Thyroid gland (tissue), 4 donors: ENCODE measurements at regions not wholly inside any gene's neighbourhood (a gene's known extent, or its start where the extent isn't known, plus 50 kb on each side); places are given as distances from the start of the nearest gene placed in this dataset.

Source experiments
- DNase-seq, 2 donors: peaks; one replicate each; pipeline ENCODE4 v3.0.0-alpha.2; 2019
- H3K27ac ChIP-seq, 3 donors: fragments of 200-600 bp; sonication (generic); 1 replicate in 2 of 3; 2 replicates in 1 of 3; pipeline ENCODE4 v1.5.1; 2016 to 2019; ENCODE audit warnings: mild to moderate bottlenecking in 1 of 3, moderate library complexity in 1 of 3
- H3K27me3 ChIP-seq: fragments of 200-600 bp; sonication (generic); one replicate; pipeline ENCODE4 v1.5.1; 2019
- H3K36me3 ChIP-seq, 2 donors: fragments of 200-600 bp; sonication (generic); one replicate each; pipeline ENCODE4 v1.5.1; 2016 to 2019
- H3K4me1 ChIP-seq, 2 donors: fragments of 200-600 bp; sonication (generic); one replicate each; pipeline ENCODE4 v1.5.1; 2017 to 2019
- H3K4me3 ChIP-seq, 3 donors: fragments of 200-600 bp; sonication (generic); replicated peaks in 1 of 3; 1 replicate in 2 of 3; 2 replicates in 1 of 3; pipeline ENCODE4 v1.5.1; 2016; ENCODE audit warnings: mild to moderate bottlenecking in 1 of 3
- H3K9me3 ChIP-seq: fragments of 200-600 bp; sonication (generic); one replicate; pipeline ENCODE4 v1.5.1; 2017
- CTCF ChIP-seq, 6 experiments: fragments of 200-600 bp in 3 of 6; fragments of 450-650 bp in 3 of 6; sonication (generic) in 3 of 6; IDR thresholded peaks; one replicate each; pipeline ENCODE4 v1.5.1; 2016 to 2019; ENCODE audit warnings: antibody characterized with exemption in 6 of 6, mild to moderate bottlenecking in 2 of 6, inconsistent platforms in 1 of 6, moderate library complexity in 1 of 6
- POLR2A ChIP-seq, 2 donors: fragments of 450-650 bp; IDR thresholded peaks; one replicate each; pipeline ENCODE4 v1.6.1; 2017; ENCODE audit warnings: antibody characterized with exemption in 2 of 2, mild to moderate bottlenecking in 2 of 2, moderate library complexity in 1 of 2
- WGBS, 2 donors: methylation state at CpG; one replicate each; pipeline ENCODE4 v1.1.5; 2017; 5-methylcytosine and 5-hydroxymethylcytosine counted together
- intact Hi-C: fragments of 100-400 bp; cut with DNase I; formaldehyde crosslinking; loops from one replicate; pipeline ENCODE4 v1.15.1; 2023

- TF ChIP-seq POLR2A (IDR thresholded peaks at IDR 0.05) = no peak
- TF ChIP-seq CTCF (IDR thresholded peaks at IDR 0.05) = no peak
- Histone ChIP-seq H3K27ac (no peak overlapping the region), H3K4me1 (no peaks in the 10 kb centered on the region), H3K4me3 (no peak overlapping the region), H3K9me3 (no peaks in the 10 kb centered on the region), H3K27me3 (no peaks in the 10 kb centered on the region), H3K36me3 (no peaks in the 10 kb centered on the region)
- DNase-seq = no peak
- intact Hi-C loops = no loop called here
- WGBS, 2 donors = 21% methylated on average over 1 of the region's 1 CpG
Measured at GRCh38 chr13:71148396-71148795, 718.6 kb downstream of the DACH1 start.

GRCh38 chr13:71144883-71145282 lies 722.1 kb downstream of the DACH1 start:
- DNase-seq = no peak
- H3K4me3 ChIP-seq = no peak overlapping the region
- H3K27ac ChIP-seq = no peak overlapping the region
- H3K4me1 ChIP-seq = no peaks in the 10 kb centered on the region
- WGBS, 2 donors = 95 to 97% methylated on average over 2 of the region's 2 CpGs
- no peaks in the 10 kb centered on the region for H3K9me3 ChIP-seq
- TF ChIP-seq CTCF (IDR thresholded peaks at IDR 0.05) (no peak), POLR2A (IDR thresholded peaks at IDR 0.05) (no peak)
- no peaks in the 10 kb centered on the region for H3K27me3 ChIP-seq
- intact Hi-C loops = no loop called here
- H3K36me3 ChIP-seq = no peaks in the 10 kb centered on the region

GRCh38 chr13:71137101-71137500 lies 729.9 kb downstream of the DACH1 start:
- intact Hi-C loops = no loop called here
- WGBS, 2 donors = 62 to 69% methylated on average over 2 of the region's 2 CpGs
- TF ChIP-seq POLR2A (IDR thresholded peaks at IDR 0.05) (no peak), CTCF (IDR thresholded peaks at IDR 0.05) (no peak)
- H3K4me3 ChIP-seq = no peak overlapping the region
- no peaks in the 10 kb centered on the region for H3K4me1 ChIP-seq
- no peaks in the 10 kb centered on the region for H3K36me3 ChIP-seq
- H3K27ac ChIP-seq = no peak overlapping the region
- no peaks in the 10 kb centered on the region for H3K9me3 ChIP-seq
- no peak for DNase-seq
- H3K27me3 ChIP-seq = no peaks in the 10 kb centered on the region

- H3K4me1 ChIP-seq = no peaks in the 10 kb centered on the region
- no peaks in the 10 kb centered on the region for H3K36me3 ChIP-seq
- WGBS, 2 donors = 92 to 94% methylated on average over 1 of the region's 1 CpG
- TF ChIP-seq CTCF (IDR thresholded peaks at IDR 0.05) (no peak), POLR2A (IDR thresholded peaks at IDR 0.05) (no peak)
- intact Hi-C loops = no loop called here
- no peak overlapping the region for H3K27ac ChIP-seq
- H3K4me3 ChIP-seq = no peak overlapping the region
- no peak for DNase-seq
- H3K9me3 ChIP-seq = no peaks in the 10 kb centered on the region
- H3K27me3 ChIP-seq = no peaks in the 10 kb centered on the region
Measured at GRCh38 chr13:71124230-71124629, 742.8 kb downstream of the DACH1 start.

- no peak overlapping the region for H3K27ac ChIP-seq
- no peaks in the 10 kb centered on the region for H3K36me3 ChIP-seq
- no peaks in the 10 kb centered on the region for H3K4me1 ChIP-seq
- no peaks in the 10 kb centered on the region for H3K9me3 ChIP-seq
- intact Hi-C loops = no loop called here
- no peak for DNase-seq
- no peak overlapping the region for H3K4me3 ChIP-seq
- 87 to 92% methylated on average over 6 of the region's 6 CpGs for WGBS, 2 donors
- TF ChIP-seq CTCF (IDR thresholded peaks at IDR 0.05) (no peak), POLR2A (IDR thresholded peaks at IDR 0.05) (no peak)
- H3K27me3 ChIP-seq = no peaks in the 10 kb centered on the region
Measured at GRCh38 chr13:71118779-71119364, 748.1 kb downstream of the DACH1 start.
